Endothelial cell (in vitro differentiated cells): ENCODE measurements at regions not wholly inside any gene's neighbourhood (a gene's known extent, or its start where the extent isn't known, plus 50 kb on each side); places are given as distances from the start of the nearest gene placed in this dataset.

ENCODE experiments used
- DNase-seq: peaks from one replicate; pipeline ENCODE4 v3.0.0; 2021; ENCODE audit warnings: low spot score
- H3K27ac Mint-ChIP-seq: one replicate; pipeline ENCODE4 v1.8.0; 2021; ENCODE audit warnings: mixed read lengths, inconsistent platforms; ENCODE audit not compliant: unreplicated experiment
- H3K27me3 Mint-ChIP-seq: one replicate; pipeline ENCODE4 v1.8.0; 2021; ENCODE audit warnings: mild to moderate bottlenecking, moderate library complexity, mixed read lengths, inconsistent platforms; ENCODE audit not compliant: unreplicated experiment
- H3K36me3 Mint-ChIP-seq: one replicate; pipeline ENCODE4 v1.8.0; 2021; ENCODE audit warnings: mild to moderate bottlenecking, low read depth, mixed read lengths, inconsistent platforms; ENCODE audit not compliant: unreplicated experiment
- H3K4me1 Mint-ChIP-seq: one replicate; pipeline ENCODE4 v1.8.0; 2021; ENCODE audit warnings: mild to moderate bottlenecking, mixed read lengths, inconsistent platforms; ENCODE audit not compliant: unreplicated experiment
- H3K4me3 Mint-ChIP-seq: one replicate; pipeline ENCODE4 v1.8.0; 2021; ENCODE audit warnings: mild to moderate bottlenecking, mixed read lengths, inconsistent platforms; ENCODE audit not compliant: unreplicated experiment
- H3K9me3 Mint-ChIP-seq: one replicate; pipeline ENCODE4 v1.8.0; 2021; ENCODE audit warnings: mixed read lengths, inconsistent platforms; ENCODE audit not compliant: unreplicated experiment
- TF ChIP-seq, protein P1 (sequence below): fragments of 200-600 bp; sonication (generic); IDR thresholded peaks from one replicate; pipeline ENCODE4 v1.5.0; 2021; ENCODE audit warnings: antibody characterized with exemption; ENCODE audit not compliant: unreplicated experiment

DNA sequence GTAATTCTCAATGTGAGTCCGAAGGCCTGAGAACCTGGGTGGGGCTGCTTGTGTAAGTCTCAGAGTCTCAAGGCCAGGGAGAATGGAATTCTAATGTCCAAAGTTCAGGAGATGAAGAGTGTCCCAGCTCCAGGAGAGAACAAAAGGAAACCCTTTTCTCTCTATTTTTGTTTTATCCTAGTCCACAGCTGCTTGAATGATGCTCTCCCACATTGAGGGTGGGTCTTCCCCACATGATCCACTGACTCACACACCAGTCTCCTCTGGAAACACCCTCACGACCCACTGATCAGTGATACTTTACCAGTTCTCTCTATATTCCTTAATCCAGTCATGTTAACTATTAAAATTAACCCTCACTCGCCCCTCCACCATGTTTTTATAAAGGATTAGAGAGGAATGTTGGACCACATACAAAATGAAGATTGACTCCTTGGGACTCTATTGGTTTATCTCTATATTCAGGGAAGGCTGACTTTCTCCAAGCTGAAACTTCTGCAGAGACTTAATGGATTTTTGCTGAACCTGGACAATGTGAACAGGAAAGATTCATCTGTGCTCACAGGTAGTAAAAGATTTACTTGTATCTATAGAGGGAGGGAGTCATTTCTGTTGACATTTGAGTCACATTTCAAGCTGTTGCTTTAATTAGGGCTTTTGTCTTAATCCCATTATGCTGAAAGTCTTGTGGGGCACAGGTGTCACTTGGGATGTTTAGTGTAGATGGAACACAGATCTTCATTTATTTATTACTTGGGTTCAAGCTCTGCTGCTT lies 1061.0 kb upstream of the TMEM132C start:
- peaks cover 27% of the 10 kb centered on the region for H3K9me3 Mint-ChIP-seq
- DNase-seq: no peak
- H3K27ac Mint-ChIP-seq: no peak overlapping the region
- H3K4me1 Mint-ChIP-seq: no peaks in the 10 kb centered on the region
- no peak overlapping the region for H3K4me3 Mint-ChIP-seq
- peaks cover 4% of the 10 kb centered on the region for H3K27me3 Mint-ChIP-seq
- TF ChIP-seq, protein P1, sequence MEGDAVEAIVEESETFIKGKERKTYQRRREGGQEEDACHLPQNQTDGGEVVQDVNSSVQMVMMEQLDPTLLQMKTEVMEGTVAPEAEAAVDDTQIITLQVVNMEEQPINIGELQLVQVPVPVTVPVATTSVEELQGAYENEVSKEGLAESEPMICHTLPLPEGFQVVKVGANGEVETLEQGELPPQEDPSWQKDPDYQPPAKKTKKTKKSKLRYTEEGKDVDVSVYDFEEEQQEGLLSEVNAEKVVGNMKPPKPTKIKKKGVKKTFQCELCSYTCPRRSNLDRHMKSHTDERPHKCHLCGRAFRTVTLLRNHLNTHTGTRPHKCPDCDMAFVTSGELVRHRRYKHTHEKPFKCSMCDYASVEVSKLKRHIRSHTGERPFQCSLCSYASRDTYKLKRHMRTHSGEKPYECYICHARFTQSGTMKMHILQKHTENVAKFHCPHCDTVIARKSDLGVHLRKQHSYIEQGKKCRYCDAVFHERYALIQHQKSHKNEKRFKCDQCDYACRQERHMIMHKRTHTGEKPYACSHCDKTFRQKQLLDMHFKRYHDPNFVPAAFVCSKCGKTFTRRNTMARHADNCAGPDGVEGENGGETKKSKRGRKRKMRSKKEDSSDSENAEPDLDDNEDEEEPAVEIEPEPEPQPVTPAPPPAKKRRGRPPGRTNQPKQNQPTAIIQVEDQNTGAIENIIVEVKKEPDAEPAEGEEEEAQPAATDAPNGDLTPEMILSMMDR: no peak
- H3K36me3 Mint-ChIP-seq: peaks cover 6% of the 10 kb centered on the region

DNA sequence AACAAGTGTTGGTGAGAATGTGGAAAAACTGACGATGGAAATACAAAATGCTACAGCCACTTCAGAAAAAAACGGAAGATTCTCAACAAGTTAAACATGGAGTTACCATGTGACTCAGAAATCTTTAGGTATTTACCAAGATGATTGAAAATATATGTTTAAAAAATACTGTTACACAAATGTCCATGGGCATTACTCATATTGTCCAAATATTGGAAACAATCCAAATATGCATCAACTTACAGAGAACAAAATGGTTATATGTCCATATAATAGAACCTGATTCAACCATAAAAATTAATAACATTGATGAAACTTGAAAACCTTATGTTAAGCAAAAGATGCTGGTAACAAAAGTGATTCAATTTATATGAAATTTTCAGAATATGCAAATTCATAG lies 1057.7 kb upstream of the TMEM132C start:
- Mint-ChIP-seq H3K9me3 (peaks cover 39% of the 10 kb centered on the region), H3K4me1 (no peaks in the 10 kb centered on the region), H3K27ac (no peak overlapping the region), H3K36me3 (no peaks in the 10 kb centered on the region), H3K4me3 (no peak overlapping the region), H3K27me3 (peaks cover 6% of the 10 kb centered on the region)
- no peak for DNase-seq
- TF ChIP-seq, protein P1: no peak

DNA sequence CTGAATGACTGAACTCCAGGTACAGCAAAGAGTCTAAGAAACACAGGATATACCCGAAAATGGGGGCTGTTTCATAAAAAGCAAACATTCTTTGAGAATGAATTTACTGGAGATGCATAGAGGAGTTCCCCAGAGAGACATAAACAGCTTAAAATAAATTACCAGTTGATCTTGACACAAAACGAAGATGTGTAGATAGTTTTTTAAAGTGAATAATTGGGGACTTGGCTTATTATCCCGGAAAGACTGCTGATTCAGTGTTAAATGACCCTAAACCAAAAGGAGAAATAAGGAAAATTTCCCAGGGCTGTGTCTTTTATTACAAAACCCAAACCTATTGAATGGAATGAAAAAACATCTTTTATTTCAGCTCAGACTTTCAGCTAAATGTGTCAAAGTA lies 1052.8 kb upstream of the TMEM132C start:
- H3K27me3 Mint-ChIP-seq: peaks cover 3% of the 10 kb centered on the region
- no peak overlapping the region for H3K4me3 Mint-ChIP-seq
- no peaks in the 10 kb centered on the region for H3K36me3 Mint-ChIP-seq
- no peak for DNase-seq
- H3K4me1 Mint-ChIP-seq: no peaks in the 10 kb centered on the region
- H3K27ac Mint-ChIP-seq: no peak overlapping the region
- H3K9me3 Mint-ChIP-seq: peaks cover 33% of the 10 kb centered on the region
- TF ChIP-seq, protein P1: no peak

DNA sequence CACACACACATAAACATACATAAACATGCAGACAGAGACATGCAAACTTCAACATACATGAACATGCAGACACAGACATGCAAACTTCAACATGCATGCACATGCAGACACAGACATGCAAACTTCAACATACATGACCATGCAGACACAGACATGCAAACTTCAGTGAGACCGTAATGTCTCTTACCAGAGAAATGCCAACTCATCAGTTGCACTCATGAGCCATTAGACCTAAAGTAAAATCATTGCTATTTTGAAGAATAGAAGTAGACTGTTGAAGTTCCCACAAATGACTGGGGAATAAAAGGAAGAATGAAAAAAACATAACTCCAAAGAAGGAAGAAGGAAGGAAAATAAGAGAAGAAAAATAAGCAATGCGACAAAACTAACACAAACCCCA lies 1044.0 kb upstream of the TMEM132C start:
- H3K36me3 Mint-ChIP-seq: peaks cover 9% of the 10 kb centered on the region
- no peak overlapping the region for H3K4me3 Mint-ChIP-seq
- H3K4me1 Mint-ChIP-seq: no peaks in the 10 kb centered on the region
- TF ChIP-seq, protein P1: no peak
- no peak for DNase-seq
- H3K27ac Mint-ChIP-seq: no peak overlapping the region
- H3K27me3 Mint-ChIP-seq: peaks cover 10% of the 10 kb centered on the region
- peaks cover 56% of the 10 kb centered on the region for H3K9me3 Mint-ChIP-seq

DNA sequence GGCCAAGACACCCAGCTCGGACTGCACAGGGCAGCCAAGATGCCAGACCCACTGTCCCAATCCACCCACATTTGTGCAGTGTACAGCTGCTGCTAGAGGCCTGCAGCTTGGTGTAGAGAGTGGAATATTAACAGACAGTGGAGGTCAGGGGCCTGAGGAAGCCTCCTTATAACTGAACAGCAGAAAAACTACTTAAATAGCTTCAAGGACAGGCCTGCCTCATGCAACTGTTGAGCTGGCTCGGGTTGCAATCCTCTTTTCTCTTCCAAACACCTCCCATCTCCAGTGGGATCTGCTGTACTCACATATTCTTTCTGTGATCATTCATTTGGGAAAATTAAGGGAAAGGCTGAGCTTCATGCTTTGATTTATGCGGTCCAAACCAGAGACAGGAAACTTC lies 1043.2 kb upstream of the TMEM132C start:
- Mint-ChIP-seq H3K36me3 (peaks cover 9% of the 10 kb centered on the region), H3K27ac (no peak overlapping the region), H3K4me1 (no peaks in the 10 kb centered on the region), H3K9me3 (peaks cover 63% of the 10 kb centered on the region), H3K27me3 (peaks cover 10% of the 10 kb centered on the region), H3K4me3 (no peak overlapping the region)
- TF ChIP-seq, protein P1: no peak
- no peak for DNase-seq
